ENCODE measurements at regions not wholly inside any gene's neighbourhood (a gene's known extent, or its start where the extent isn't known, plus 50 kb on each side); places are given as distances from the start of the nearest gene placed in this dataset.
"Not testable (repeated sequence)": the region's sequence is repeated elsewhere in the genome, so short reads cannot be mapped to it uniquely, and the experiment has no call there.

DNA sequence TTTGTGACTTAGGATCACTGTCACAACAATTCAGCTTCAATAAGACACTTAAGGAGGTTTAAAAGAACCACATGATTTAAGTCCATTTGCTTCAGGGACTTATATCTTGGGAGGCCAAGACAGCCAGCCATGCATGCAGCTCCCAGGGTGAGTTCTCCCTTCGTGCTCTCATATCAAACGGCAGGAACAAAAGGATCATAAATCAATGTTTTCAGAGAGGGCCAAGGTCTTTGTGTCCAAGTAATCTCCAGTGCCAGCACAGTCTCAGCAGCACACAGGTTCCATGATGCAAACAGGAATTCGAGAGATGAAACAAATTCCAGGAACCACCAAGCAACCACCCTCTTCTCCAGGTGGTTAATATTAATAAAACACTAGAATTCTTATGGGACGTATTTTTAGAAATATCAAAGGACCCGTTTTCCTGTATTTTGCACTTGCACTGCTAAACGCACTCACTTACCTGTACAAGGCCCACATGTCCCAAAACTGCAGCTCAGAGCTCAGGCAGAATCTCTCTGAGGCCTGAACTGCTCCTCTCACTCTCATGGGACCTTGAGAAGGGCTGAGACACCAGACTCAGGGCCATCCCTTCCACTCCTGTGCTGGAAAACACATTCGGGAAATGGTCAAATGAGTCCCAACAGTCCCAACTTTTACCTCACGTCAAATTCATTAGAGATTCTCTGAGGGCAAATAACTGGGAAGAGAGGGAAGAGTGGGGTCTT is 100.0 kb upstream of the RAB4A start:
- no peak for DNase-seq (ENCODE audit: low spot score)

DNA sequence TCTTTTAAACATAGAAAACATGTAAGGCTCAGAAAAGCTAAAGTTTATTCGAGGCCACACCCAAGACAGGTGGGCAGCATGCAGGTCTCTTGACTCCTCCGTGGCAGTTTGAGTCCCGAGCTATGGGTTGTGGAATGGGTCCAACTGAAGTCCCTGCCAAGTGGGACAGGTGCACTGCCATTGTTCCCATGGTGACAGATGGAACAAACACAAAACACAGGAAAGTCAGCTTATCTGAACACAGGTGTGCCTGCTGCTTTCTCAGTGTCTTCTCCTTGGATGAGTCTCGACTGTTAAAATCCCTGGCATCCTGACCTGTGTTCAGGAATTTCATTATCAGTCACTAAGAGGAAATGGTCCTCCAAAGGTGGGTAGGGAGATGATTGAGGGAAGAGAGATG is 99.0 kb upstream of the RAB4A start:
- no peak for DNase-seq (ENCODE audit: low spot score)

DNA sequence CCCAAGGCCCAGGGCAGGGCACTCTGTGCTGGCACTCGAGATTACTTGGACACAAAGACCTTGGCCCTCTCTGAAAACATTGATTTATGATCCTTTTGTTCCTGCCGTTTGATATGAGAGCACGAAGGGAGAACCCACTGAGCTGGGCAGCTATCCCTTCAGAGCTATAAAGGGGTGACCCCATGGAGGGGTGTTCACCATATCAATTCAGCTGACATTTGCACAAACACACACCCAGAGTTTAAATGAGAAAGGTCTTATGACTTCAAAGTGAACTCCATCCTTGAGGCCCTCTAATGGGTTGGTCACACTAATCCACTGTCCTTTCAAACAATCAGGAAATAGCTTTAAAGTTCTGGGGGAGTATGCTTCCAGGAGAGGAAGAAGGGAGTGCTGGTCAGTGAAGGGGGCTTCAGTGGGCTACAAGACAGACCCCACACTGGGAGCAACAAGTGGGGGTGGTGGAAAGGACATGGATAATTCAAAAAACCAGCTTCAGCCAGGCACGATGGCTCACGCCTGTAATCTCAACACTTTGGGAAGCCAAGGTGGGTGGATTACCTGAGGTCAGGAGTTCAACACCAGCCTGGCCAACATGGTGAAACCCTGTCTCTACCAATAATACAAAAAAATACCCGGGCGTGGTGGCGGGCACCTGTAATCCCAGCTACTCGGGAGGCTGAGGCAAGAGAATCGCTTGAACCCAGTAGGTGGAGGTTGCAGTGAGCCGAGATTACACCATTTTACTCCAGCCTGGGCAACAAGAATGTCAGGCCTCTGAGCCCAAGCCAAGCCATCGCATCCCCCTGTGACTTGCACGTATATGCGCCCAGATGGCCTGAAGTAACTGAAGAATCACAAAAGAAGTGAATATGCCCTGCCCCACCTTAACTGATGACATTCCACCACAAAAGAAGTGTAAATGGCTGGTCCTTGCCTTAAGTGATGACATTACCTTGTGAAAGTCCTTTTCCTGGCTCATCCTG is 97.1 kb upstream of the RAB4A start:
- DNase-seq (ENCODE audit: low spot score), result not testable (repeated sequence)

DNA sequence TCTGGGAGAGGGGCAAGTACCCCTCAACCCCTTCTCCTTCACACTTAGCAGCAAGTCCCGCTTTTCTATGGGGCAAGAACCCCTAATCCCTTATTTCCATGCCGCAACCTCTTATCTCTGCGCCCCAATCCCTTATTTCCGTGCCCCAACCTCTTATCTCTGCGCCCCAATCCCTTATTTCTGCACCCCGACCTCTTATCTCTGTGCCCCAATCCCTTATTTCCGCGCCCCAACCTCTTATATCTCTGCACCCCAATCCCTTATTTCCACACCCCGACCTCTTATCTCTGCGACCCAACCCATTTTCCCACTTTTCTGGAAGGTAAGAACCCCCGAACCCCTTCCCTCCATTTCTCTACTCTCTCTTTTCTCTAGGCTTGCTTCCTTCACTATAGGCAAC is 95.6 kb upstream of the RAB4A start:
- not testable (repeated sequence) for DNase-seq (ENCODE audit: low spot score)

DNA sequence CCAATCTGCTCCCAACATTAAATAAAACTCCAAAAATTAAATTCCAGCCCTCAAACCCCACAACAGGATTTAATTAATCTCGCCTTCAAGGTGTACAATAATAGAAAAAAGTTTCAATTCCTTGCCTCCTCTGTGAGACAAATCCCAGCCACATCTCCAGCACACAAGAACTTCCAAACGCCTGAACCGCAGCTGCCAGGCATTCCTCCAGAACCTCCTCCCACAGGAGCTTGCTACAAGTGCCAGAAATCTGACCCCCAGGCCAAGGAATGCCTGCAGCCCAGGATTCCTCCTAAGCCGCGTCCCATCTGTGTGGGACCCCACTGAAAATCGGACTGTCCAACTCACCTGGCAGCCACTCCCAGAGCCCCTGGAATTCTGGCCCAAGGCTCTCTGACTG is 94.5 kb upstream of the RAB4A start:
- DNase-seq (ENCODE audit: low spot score), result not testable (repeated sequence)

DNA sequence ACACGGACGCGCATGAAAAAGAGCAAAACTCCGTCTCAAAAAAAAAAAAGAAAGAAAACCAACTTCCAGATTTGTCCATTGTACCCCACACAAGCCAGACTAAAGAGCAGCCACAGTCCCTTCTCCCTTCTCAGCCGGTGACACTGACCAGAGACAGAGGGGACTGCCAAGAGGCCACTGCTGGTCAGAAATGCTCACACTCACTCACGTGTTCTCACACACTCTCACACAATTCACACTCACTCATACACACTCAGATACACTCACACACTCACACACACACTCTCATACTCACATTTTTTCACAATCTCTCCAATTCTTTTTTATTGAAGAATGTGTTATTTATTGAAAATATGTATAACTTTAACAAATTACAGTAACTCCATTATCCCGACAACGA is 90.8 kb upstream of the RAB4A start:
- DNase-seq (ENCODE audit: low spot score), result no peak

DNA sequence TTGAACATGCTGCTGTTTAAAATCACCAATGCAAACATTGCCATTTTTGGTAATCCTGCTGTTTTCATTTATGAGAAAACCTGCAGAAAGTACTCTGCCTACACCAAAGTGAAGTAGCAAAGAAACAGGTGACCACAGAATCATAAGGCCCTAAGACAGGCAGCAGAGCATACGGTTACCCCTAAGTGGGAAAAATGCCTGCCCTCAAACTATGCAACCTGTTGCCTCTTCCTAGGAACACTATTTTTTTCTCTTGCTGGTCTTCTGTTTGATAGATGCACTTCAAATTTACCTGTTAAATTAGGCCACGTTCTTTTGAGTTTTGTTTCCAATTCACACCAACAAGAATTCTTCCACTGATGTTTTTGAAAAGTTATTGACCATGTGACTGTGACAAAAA is 89.5 kb upstream of the RAB4A start:
- DNase-seq (ENCODE audit: low spot score), result no peak

DNA sequence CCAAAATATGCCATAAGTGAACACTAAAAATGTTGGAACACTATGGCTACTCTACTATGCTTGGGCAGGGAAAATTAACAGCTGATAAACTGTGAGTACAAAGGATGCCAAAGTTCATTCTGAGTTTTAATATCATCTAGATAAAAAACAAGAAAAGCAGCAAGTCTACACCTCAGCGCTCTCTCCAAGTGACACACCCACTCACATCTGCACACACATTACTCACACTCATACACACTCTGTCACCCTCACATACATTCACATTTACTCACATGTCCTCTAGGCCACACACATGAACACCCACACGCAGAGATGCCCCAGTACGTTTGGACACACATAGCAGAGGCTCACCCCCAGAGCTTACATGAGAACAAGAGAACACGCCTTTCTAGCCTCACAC is 87.3 kb upstream of the RAB4A start:
- DNase-seq (ENCODE audit: low spot score), result no peak

DNA sequence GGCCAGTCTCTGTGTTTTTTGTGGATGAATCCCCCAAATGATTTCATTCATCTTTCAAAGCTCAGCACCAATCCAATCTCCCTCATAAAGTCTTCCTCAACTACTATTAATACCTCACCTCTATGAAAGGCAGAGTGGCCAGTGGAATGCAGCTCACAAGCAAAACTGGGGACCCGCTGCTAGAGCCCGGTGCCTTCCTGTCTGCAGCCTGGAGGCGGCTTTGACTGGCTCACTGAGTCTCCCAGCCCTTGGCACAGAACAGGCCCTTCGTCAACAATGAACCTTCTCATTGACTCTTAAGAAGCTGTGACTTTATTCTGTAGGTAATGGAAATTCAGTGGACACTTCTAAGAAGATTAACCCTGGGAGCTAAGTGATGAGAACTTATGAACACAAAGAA is 86.8 kb upstream of the RAB4A start:
- no peak for DNase-seq (ENCODE audit: low spot score)

DNA sequence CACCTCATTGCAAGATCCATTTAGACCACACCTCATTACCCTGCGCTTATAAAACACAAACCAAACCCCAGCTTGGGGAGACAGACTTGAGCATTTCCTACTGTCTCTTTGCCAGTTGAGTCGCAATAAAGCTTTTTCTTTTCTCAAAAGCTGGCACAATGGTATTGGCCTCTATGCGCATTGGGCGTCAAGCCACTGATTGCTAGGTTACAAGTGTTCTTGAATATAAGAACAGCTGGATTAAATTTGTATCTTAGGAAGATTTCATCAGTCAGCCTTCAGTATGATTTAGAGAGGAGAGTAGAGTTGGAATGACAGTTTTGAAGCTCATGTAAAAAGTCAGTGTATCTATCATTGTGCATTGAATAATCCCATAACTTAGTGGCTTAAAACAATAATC is 84.9 kb upstream of the RAB4A start:
- DNase-seq (ENCODE audit: low spot score), result no peak

DNA sequence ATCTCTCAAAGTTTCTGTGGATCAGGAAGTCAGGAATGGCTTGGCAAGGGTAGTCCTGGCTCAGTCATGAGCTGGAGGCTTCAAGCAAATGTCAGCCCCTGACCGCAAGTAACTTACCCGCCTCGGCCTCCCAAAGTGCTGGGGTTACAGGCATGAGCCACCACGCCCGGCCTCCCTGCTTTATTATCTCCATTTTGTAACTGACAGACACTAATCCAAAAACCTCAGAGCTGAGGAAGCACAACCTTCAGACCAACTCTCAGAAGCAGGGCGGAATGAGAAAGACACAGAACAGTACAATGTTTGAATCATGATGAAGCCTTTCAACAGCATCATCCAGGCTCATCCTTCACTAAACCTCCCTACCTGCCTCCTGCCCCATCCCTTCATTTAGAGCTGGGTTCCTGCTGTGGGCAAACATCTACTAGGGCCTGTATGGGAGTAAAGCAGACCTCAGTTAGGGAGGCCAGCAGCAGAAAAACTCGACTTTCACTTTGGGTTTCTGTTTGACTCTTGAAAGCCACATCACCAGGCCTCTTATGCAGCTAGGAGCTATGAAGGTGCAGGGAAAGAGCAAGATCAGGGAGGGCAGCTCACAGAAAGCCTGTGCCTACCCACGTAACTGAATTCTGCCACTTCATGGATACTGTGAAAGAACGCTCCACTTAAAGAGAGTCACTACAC is 84.4 kb upstream of the RAB4A start:
- DNase-seq (ENCODE audit: low spot score), result no peak

DNA sequence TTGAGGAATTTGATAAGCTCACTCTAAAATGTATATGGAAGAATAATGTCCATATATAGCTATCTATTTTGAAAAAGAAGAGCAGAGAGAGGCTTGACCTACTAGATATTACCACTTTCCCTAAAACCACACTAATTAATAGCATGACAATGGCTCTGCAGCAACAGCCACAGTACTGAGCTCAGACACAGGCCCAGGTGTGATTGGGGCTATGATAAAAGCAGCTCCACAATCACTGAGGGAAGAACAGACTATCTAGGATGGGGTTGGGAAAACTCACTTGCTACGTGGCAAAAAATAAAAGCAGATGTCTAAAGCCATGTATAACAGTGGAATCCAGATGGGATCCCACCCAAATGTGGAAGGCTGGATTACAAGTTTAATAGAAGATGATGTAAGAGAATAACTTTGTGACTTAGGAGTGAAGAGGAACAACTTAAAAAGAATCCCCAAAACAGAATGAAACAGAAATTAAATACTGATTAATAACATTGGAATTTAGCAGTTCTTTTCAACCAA is 80.8 kb upstream of the RAB4A start:
- no peak for DNase-seq (ENCODE audit: low spot score)

DNA sequence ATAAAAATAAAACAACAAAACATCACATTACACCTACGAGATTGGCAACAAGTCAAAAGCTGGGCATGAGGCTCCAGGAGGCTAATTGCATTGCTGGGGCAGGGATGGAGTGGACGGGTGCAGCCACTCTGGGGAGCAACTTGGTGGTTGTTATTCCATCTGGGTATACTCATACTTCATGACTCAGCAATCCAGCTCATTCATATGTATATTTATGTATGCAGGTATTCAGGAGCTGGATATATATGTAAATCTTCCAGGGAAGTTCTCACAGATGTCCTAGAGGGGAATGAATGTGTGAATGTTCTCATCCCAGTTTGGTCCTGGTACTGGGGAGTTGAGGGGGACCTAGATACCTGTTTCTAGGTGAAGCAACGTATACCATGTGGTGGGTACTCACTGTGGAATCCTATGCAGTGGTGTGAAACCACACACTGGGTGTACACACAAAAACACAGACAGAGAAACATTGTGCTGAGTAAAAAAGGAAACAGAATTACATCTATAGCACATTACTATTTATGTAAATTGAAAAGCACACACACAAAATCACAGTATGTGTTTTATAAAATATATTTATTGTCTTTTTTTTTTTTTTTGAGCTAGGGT is 79.7 kb upstream of the RAB4A start:
- DNase-seq (ENCODE audit: low spot score), result no peak

DNA sequence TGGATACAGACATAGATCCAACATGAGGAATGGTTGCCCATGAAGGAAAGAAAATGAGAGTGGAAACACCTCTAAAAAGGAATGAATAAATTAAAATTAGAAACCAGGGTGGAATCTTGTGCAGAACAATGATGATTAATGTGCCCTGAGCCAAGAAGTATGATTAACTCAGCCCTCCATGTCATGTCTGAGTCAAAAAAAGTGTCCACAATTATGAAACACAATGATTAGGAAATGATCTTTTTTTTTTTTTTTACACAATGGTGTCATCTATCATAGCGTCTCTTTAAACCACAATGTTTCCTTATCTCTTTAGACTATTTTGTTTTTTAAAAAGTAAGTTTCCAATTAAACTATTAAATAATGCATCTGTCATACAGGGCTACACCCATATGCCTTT is 78.9 kb upstream of the RAB4A start:
- DNase-seq (ENCODE audit: low spot score), result no peak

DNA sequence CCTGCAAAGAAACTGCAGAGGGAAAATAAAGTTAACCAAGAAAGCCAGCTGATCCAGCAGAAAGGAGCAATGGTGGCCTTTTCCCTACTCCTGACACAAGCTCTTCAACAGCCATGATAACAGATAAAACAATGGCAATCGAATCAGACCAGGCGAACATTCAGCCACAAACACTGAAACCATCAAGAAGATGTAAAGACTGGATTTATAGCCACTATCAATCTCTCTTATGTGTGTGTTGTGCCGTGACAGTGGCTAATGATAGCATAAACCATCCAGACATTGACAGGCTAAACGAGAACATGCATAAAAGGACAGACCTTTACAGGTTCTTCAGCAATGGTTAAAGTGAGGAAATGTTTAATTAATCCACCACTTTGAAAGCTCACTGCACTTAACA is 78.1 kb upstream of the RAB4A start:
- no peak for DNase-seq (ENCODE audit: low spot score)

DNA sequence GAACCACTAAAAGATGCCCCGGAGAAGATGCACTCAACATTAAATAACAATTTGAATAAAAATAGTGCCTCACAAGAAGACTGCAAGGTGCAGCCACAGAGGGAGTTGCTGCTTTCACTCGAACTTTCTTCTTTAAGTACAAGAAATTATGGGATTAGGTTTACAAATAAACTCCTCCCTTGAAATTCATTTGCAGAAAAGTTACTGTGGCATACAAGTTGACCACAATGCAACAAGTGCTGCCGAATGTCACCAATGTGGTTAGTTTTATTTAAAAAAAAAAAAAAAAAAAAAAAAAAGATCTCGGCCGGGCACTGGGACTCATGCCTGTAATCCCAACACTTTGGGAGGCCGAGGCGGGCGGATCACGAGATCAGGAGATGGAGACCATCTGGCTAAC is 76.8 kb upstream of the RAB4A start:
- DNase-seq (ENCODE audit: low spot score), result no peak

DNA sequence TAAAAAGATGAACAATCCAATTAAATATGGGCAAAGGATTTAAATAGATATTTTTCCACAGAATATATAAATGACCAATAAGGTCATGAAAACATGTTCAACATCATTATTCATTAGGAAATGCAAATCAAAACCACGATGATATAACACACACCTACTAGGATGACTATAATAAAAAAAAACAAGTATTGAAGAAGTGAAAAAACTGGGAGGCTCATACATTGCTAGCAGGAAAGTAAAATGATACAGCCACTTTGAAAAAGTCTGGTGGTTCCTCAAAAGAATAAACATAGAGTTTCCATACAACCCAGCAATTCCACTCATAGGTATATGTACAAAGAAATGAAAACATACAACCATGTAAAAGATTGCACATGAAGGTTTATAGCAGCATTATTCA is 75.7 kb upstream of the RAB4A start:
- DNase-seq (ENCODE audit: low spot score), result no peak

DNA sequence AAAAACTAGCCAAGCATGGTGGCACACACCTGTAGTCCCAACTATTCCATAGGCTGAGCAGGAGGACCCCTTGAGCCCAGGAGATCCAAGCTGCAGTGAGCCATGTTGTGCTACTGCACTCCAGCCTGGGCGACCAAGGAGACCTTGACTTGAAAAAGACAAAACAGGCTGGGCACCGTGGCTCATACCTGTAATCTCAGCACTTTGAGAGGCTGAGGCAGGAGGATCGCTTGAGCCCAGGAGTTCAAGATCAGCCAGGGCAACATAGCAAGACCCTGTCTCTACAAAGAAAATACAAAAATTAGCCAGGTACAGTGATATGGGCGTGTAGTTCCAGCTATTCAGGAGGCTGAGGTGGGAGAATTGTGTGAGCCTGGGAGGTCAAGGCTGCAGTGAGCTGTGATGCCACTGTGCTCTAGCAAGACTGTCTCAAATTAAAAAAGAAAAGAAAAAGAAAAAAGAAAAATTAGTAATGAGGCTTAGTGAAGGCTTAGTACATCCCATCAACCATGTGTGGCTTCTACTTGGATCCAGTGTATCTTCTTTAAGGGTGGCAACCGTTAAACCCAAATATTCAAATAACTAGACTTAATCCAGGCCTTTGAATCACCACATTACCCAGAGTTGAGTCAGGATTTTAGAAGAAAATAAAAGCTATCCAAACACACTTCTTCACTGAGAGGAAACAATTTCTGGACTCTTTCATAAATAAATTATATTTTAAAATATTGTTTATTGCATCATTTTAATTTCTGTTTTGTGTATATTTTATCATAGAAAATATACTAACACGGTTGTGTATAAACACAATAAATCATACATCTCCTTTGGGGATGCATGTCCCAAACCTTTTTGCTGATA is 74.3 kb upstream of the RAB4A start:
- no peak for DNase-seq (ENCODE audit: low spot score)

DNA sequence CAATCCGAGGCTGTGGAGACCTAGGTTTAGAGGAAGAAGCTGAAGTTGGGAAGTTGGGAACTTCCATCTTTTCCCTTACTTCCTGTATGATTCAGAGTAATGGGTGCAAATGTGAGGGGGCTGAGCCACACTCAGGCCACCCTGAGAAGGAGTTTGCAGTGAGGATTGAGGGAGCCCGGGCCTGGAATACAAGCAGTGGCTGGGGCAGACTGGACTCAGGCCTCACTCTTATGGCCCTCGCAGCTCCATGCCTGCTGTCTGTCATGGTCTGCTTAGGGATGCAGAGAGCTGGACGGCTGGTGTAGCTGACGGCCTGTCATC is 73.7 kb upstream of the RAB4A start:
- no peak for DNase-seq (ENCODE audit: low spot score)

DNA sequence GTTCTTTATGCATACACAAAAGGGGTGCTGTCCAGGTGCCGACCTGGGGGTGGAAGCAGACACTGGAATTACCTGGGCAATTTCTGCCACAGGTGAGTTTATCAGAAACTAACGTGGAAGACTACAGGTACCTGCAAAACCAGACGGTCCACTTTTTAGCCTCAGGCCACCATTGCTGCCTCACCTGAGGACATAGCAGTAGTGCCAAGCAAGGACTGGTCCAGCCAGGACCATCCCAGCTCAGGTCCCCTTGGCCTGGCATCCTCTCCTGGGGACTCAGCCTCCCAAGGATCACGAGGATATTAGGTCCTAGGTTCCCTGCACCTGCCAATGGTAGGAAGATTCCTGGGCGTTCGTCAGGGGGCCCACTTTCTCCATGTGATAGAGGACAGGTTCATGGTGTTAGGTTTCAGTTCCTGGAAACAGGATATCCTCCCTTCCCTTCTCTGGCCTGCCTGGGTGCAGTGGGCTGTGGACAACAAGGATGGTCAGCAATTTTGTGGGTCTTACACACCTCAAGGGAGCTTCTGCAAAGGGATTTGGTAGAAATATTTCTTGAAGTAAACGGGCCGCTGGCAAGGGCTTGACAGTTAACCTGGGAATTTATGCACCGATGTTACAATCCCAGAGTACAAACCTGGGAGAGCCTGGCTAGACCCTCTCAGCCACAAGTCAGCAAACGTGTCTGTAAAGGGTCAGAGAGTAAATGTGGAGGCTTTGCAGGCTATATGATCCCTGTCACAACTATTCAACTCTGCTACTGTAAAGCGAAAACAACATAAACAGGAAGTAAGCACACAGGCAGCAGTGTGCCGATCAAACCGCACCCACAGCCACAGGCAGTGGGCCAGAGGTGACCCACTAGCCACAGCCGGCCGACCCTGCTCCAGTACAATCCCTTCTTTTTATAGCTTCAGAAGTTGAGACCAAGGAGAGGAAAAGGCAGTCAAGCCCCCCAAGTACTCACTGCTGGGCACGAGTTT is 71.4 kb upstream of the RAB4A start:
- DNase-seq (ENCODE audit: low spot score), result no peak
